GM19043 (cell line): ENCODE measurements at regions not wholly inside any gene's neighbourhood (a gene's known extent, or its start where the extent isn't known, plus 50 kb on each side); places are given as distances from the start of the nearest gene placed in this dataset.

ENCODE experiments used
- ATAC-seq: cut with Tn5 transposase; IDR thresholded peaks from one replicate; pipeline ENCODE4 v1.9.1; 2021; ENCODE audit warnings: low read depth; ENCODE audit not compliant: unreplicated experiment

DNA sequence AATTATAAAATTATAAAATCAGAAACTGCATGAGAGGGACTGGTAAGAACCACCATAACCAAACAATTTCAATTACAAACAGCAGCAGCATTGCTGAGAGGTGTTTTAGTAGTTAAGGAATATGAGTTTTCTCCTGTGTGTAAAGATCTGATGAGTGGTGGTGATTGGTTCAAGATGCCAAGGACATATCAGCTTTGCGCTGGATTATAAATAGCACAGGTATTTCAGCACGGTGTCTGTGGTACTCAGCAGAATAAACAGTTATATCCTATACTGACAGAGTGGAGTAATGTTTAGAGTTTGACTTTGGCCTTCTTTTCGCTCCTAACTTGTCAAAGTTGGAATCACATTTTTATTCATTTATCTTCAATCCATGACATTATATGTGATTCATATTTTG is 501.0 kb downstream of the CDH26 start:
- no peak for ATAC-seq

DNA sequence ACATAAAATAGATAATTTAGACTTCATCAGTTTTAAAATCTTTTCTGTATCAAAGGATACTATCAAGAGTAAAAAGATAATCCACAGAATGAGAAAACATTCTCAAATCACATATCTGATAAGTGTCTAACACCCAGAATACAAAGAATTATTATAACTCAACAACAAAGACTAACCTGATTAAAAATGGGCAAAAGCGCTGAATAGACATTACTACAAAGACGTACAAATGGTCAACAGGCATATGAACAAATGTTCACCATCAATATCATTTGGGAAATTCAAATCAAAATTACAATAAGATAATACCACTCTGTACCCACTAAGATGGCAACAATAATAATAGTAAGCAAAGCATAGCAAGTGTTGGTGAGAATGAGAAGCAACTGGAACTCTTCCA is 503.8 kb downstream of the CDH26 start:
- no peak for ATAC-seq

GRCh38 chr20:60463798-60464197 is 505.6 kb downstream of the CDH26 start:
- no peak for ATAC-seq

GRCh38 chr20:60465439-60465838 is 507.2 kb downstream of the CDH26 start:
- no peak for ATAC-seq

DNA sequence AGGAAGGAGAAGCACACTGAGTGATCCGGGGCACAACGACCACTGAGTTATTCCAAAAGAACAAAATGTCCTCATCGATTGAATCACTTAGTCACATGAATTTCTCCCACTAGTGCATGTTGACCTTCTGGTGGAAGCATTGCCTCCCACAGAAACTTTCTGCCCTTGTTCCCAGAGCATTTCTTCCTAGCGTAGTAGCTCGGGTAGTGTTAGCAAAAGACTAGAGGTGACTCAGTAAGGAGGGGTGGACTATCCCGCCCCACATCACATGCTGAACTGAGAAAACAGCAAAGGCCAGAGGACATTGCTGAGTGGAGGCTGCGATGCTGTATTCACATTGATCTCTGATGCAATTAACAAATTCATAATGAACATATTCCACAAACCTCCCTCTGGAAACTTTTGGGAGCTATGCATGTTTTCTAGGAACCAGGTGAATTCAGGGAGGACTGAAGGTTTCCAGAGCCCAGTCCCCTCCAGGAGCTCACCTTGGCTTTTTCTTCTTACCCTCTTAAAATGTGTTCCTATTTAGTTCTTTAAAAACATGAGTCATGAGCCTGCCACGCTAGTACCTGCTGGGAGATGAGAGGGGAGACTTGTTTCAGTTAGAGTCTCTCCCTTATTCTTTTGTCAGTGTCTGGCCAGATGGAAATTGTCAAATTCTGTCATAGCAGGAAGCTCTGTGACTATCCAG is 507.9 kb downstream of the CDH26 start:
- no peak for ATAC-seq

DNA sequence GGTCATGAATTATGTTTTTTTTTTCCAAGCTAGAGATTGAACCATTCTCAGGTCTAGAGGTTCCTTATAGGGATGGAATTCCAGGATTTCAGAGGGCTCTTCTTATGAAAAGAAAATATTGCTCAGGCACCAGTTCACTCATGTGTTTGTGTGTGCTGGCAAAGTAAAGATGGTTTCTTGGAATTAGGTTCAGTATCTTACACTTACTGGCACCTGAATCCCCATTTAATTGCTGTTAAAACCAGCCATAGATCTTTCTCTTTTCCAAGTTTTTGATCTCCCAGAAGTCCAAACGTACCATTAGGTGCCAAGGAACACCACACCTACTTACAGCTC is 508.4 kb downstream of the CDH26 start:
- ATAC-seq, result no peak

GRCh38 chr20:60467078-60467477 is 508.9 kb downstream of the CDH26 start:
- ATAC-seq, result no peak

- ATAC-seq, result no peak
Measured at GRCh38 chr20:60467771-60468170, 509.5 kb downstream of the CDH26 start.

DNA sequence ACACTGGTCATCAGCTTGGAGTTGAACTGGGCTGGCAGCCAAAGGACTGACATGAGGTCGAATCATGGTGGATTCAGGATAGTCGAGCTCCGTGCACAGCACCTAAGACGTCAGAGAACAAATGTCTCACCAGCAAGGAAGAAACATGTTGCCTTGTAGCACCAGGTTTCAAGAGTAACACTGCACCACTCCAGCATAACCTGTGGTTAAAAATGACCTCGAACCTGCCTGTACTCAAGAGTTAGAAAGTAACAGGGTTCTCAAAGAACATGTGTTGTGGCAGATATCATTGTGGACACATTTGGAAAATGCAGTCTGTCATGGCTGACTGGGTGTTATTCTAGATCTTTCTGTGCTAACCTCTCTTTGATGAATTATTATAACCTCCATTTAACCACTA is 511.6 kb downstream of the CDH26 start:
- ATAC-seq, result no peak

DNA sequence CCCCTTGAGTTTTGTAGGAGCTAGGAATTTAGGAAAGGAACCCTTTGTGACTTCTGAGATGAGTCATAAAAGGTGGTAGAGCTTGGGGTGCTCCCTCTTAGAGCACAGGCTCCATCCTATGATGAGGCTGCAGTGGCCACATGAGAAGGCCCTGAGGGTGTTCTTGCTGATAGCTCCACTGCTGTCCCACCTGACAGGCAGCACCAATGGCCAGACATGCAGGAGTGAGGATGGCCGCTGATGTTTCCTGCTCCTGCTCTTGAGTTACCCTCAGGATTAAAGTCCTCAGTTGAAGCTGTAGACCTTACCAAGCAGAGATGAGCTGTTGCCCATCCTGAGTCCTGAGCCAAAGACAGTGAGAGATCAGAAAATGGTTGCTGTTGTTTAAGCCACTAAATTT is 512.1 kb downstream of the CDH26 start:
- ATAC-seq, result no peak

- no peak for ATAC-seq
Measured at GRCh38 chr20:60473211-60473610, 515.0 kb downstream of the CDH26 start.

DNA sequence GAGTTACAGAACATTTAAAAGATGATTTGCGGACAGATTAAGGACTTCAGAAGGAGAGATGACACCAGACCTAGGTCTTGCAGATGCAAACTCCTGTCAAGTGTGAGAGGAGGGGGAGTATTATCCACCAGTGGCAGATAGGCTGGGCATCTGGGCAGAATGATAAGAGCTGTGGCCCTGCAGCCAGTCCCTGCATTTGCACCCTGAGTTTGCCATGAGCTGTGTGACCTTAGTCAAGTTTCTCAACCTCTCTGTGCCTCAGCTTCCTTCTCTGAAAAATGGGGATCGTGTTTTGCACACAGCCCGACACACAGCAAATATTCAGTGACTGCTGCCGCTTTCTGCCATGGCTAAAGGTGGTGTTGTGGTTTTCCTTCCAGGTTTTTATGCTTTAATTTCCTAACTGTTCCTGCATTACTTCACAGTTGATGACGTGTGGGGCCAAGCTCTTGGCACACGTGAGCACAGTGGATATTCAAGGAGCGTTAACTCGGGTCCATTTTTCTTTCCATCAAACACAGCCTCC is 516.2 kb downstream of the CDH26 start:
- ATAC-seq, result no peak

- ATAC-seq, result no peak
Measured at GRCh38 chr20:60476045-60476444, 517.8 kb downstream of the CDH26 start.

GRCh38 chr20:60477958-60478357 is 519.7 kb downstream of the CDH26 start:
- no peak for ATAC-seq

DNA sequence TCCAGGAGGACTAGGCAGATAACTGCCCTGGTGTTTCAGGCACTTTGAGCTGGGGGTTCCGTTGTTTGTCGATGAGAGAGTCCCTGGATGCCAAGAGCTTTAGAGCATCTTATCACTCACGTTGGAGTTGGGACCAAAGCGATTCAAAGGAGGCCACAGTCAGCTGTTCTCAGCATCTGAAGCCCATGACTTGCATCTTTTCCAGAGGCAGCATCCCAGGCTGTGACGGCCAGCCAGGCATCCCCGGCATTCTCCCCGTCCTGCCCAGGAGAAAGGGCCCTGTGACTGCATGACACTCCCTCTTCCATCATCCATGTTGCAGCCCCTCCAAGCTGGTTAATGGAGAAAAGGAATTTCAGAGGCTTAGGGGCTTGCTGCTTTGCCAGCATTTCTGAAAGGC is 520.3 kb downstream of the CDH26 start:
- no peak for ATAC-seq

DNA sequence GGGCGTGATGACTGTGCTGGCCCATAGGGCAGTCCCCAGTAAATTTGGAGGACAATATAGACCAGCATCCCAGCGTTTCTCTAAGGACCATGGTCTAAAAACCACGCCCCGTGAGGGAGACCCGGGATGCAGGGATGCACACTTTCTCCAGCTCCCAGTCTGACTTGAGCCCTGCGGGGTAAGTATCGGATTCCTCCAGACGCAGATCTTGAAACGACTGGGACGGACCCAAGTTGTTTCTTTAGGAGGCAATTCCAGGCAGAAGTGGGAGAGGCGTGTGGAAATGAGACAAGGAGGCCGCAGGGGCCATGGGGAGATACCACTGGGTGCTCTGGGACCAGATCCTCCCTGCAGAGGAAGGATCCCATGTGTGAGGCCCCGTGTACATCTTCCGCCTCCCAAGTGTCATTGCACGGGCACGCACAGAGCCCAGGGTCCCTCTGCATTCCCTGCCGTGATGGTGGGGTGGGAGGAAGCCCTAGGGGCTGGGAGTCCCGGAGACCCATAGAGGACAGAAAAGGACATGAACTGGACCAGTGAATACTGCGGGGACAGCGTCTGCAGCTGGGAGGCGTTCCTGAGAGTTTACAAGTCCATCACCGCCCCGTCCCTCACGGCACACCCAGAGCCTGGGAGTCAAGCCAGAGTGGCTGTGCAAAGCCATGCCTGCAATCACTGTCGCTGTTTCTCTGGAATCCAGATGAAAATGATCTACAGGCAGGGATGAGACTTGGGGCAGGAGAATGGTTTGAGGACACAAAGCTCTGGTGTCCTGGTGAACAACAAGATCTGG is 522.9 kb downstream of the CDH26 start:
- ATAC-seq, result no peak

GRCh38 chr20:60481743-60482133 is 523.5 kb downstream of the CDH26 start:
- no peak for ATAC-seq

DNA sequence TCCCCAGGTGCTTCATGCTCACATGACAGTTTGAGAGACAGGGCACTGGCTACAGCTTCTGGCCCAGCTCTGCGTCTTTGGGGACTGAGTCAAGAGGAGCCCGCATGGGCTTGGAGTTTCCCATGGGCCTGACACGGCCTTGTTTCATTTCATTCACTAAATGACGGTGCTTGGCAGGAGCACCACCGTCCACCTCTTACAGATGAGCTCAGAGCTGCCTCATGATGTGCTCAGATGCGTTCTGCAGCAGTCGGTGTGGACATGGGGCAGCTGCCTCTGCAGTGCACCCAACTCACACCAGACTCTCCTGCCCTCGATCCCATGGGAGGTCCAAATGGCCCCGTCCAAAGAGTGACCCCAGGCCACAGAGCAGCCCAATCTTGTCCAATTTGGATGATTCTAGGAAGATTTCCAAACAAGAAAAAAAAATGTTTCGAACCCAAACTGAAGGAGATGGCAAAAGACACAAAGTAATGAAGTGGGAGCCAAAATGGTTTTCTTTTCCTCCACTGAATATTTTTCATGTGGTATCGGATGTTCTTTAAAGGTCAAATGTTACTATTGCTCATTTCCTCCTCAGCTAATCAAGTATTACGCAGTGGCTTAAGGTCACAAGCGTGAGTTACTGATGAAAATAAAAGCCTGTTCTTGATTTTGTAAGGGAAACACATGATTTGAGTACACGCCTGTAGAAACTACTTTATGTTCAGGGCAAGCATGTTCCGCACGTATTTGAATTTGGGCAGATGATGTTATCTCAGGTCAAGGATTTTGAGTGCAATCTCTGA is 524.2 kb downstream of the CDH26 start:
- ATAC-seq, result no peak

GRCh38 chr20:60483371-60483770 is 525.1 kb downstream of the CDH26 start:
- no peak for ATAC-seq

GRCh38 chr20:60484316-60484715 is 526.1 kb downstream of the CDH26 start:
- ATAC-seq, result no peak

DNA sequence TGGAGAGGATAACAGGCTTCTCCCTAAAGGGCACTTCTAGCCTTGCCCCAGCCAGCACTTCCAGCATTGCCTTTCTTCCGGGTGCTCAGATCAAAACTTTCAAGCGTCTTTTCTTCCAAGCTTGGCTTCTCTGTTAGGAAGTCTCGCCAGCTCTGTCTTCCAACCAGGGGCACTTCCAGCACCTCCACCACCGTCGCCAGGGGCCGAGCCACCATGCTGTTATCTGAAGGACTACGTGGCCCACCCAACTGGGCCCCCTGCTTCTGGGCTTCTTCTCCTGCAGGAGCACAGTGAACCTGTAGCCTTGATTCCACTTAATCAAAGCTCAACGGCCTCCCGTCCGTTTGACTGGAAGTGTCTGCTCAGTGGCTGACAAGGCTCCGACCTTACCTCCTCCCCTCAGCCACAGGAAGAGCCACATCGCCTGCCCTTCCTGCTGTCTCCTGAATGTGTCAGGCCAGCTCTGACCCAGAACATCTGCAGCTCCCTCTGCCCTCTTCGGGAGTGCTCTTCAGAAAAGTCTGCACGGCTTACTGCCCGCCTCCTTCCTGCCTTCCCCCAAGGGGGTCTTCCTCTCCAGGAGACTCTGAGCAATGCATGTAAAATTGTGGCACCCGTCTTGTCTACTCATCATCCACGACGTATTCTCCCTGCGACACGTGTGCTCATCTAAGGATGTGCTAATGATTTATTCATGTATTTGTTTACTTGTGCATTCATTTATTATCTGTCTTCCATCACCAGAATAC is 527.0 kb downstream of the CDH26 start:
- no peak for ATAC-seq
